T-cell (primary cell): ENCODE measurements at regions not wholly inside any gene's neighbourhood (a gene's known extent, or its start where the extent isn't known, plus 50 kb on each side); places are given as distances from the start of the nearest gene placed in this dataset.

Source experiments
- ATAC-seq, 4 experiments: fragments of 200-7000 bp in 3 of 4; fragments of 150-1000 bp in 1 of 4; cut with Tn5 transposase; replicated peaks in 1 of 4; 1 replicate in 3 of 4; 2 replicates in 1 of 4; pipeline ENCODE4 v1.10.0; 2021; ENCODE audit warnings: moderate library complexity in 3 of 4, mild to moderate bottlenecking in 2 of 4, moderate number of reproducible peaks in 1 of 4
- CTCF ChIA-PET, 2 donors: fragments of 300-600 bp; sonication (Branson Sonifier 250); formaldehyde crosslinking; loops; one replicate each; lab custom pipeline; 2022; ENCODE audit warnings: antibody characterized with exemption in 2 of 2; lab: Charles Lee
- POLR2A ChIA-PET, 2 donors: fragments of 300-600 bp; sonication (Branson Sonifier 250); formaldehyde crosslinking; loops; one replicate each; lab custom pipeline; 2022; ENCODE audit warnings: antibody characterized with exemption in 2 of 2; lab: Charles Lee
- DNase-seq, 35 experiments: peaks; one replicate each; pipeline versions ENCODE4 v3.0.0 to v3.0.0-alpha.2; 2013 to 2023
- H3K27ac ChIP-seq: one replicate; pipeline ENCODE4 v1.5.1; 2013; ENCODE audit warnings: low read length
- H3K27me3 ChIP-seq, 2 experiments: replicated peaks in 1 of 2; 1 replicate in 1 of 2; 2 replicates in 1 of 2; pipeline versions ENCODE4 v1.6.1 to v1.7.0; 2013; ENCODE audit warnings: low read length in 1 of 2, mixed read lengths in 1 of 2; ENCODE audit not compliant: control insufficient read depth in 2 of 2, insufficient read depth in 2 of 2; ENCODE audit errors: extremely low read depth in 1 of 2
- H3K36me3 ChIP-seq, 2 donors: 1 replicate in 1 of 2; 2 replicates in 1 of 2; pipeline versions ENCODE4 v1.6.1 to v1.7.0; 2013; ENCODE audit warnings: low read length in 1 of 2; ENCODE audit not compliant: control insufficient read depth in 2 of 2, insufficient read depth in 1 of 2; ENCODE audit errors: extremely low read depth in 1 of 2
- H3K4me1 ChIP-seq, 2 experiments: 1 replicate in 1 of 2; 2 replicates in 1 of 2; pipeline versions ENCODE4 v1.6.1 to v1.7.0; 2013; ENCODE audit warnings: low read length in 2 of 2, mixed read lengths in 1 of 2; ENCODE audit not compliant: insufficient read depth in 2 of 2, control insufficient read depth in 1 of 2; ENCODE audit errors: extremely low read depth in 1 of 2
- H3K4me3 ChIP-seq, 2 donors: 1 replicate in 1 of 2; 2 replicates in 1 of 2; pipeline versions ENCODE4 v1.5.1 to v1.7.0; 2013; ENCODE audit warnings: mild to moderate bottlenecking in 2 of 2, low read length in 1 of 2, moderate library complexity in 1 of 2; ENCODE audit not compliant: control insufficient read depth in 1 of 2; ENCODE audit errors: extremely low read depth in 1 of 2
- H3K9me3 ChIP-seq: 2 replicates; pipeline ENCODE4 v1.7.0; 2013
- H3K27ac Mint-ChIP-seq, 2 donors: one replicate each; pipeline ENCODE4 v1.8.0; 2020 to 2021; ENCODE audit warnings: mild to moderate bottlenecking in 2 of 2, mixed read lengths in 2 of 2
- H3K27me3 Mint-ChIP-seq, 2 donors: one replicate each; pipeline ENCODE4 v1.8.0; 2021 to 2022; ENCODE audit warnings: mixed read lengths in 2 of 2
- H3K36me3 Mint-ChIP-seq: one replicate; pipeline ENCODE4 v1.8.0; 2021; ENCODE audit warnings: mixed read lengths
- H3K4me1 Mint-ChIP-seq, 3 donors: one replicate each; pipeline ENCODE4 v1.8.0; 2020 to 2022; ENCODE audit warnings: mixed read lengths in 3 of 3, mild to moderate bottlenecking in 1 of 3
- H3K4me3 Mint-ChIP-seq, 3 donors: one replicate each; pipeline ENCODE4 v1.8.0; 2020 to 2022; ENCODE audit warnings: mild to moderate bottlenecking in 3 of 3, mixed read lengths in 3 of 3, moderate library complexity in 3 of 3
- H3K9me3 Mint-ChIP-seq, 3 donors: one replicate each; pipeline ENCODE4 v1.8.0; 2020 to 2022; ENCODE audit warnings: mixed read lengths in 3 of 3
- WGBS: methylation state at CpG from one replicate; pipeline ENCODE4 v1.1.5; 2013; ENCODE audit warnings: missing lambda C conversion rate; ENCODE audit not compliant: insufficient coverage; 5-methylcytosine and 5-hydroxymethylcytosine counted together

DNA sequence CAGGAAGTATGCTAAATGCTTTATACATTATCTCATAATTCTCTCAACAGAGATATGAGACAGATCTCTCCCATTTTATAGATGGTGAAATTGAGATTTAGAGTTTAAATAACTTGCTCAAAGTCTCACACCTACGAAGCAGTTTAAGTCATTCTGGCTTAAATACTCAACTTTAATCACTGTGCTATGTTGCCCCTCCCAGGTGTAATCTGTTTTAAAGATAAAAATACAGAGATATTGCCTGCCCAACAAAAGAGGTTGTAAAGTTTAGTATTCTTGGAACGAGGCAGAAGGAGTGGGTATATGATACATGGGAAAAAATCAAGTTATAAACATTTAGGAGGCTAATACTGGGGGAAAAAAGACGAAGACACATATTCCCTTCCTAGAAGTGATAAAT is 156.8 kb upstream of the LRIG3 start:
- Mint-ChIP-seq H3K27ac (no peak overlapping the region), H3K36me3 (no peaks in the 10 kb centered on the region), H3K4me3 (no peak overlapping the region), H3K9me3 (no peaks in the 10 kb centered on the region), H3K4me1 (no peaks in the 10 kb centered on the region), H3K27me3 (peaks cover 0 to 3% of the 10 kb centered on the region in 2 donors)
- Histone ChIP-seq H3K4me1 (no peaks in the 10 kb centered on the region), H3K4me3 (no peak overlapping the region), H3K9me3 (no peaks in the 10 kb centered on the region), H3K27ac (no peak overlapping the region), H3K36me3 (no peaks in the 10 kb centered on the region), H3K27me3 (no peaks in the 10 kb centered on the region)
- CTCF ChIA-PET, result no interaction called here
- ATAC-seq (no peak), DNase-seq (no peak)
- POLR2A ChIA-PET, result no interaction called here
- no CpG with 5 or more reads among the region's 3 CpGs for WGBS

DNA sequence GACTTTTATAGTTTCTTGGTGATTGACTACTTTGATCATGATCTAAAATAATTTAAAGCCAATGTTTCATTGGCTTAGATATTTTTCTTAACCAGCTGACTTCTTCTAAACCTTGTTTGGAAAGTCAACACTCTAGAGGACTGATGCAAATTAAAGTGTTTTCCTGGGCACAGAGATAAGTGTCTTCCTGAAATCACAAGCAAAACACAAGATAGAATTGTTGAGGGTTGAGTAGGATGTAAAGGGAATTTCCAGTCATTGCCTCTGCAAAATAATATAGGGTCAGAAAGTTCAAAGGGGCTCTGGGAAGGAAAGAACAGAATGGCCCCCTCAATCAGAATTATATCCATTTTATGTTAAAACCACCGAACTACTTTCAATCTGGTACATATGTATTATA is 156.3 kb upstream of the LRIG3 start:
- H3K9me3 Mint-ChIP-seq, result no peaks in the 10 kb centered on the region
- H3K4me3 Mint-ChIP-seq, result no peak overlapping the region
- POLR2A ChIA-PET, result no interaction called here
- Histone ChIP-seq H3K27ac (no peak overlapping the region), H3K4me3 (no peak overlapping the region), H3K4me1 (no peaks in the 10 kb centered on the region), H3K9me3 (no peaks in the 10 kb centered on the region), H3K27me3 (no peaks in the 10 kb centered on the region), H3K36me3 (no peaks in the 10 kb centered on the region)
- ATAC-seq, result no peak
- H3K27ac Mint-ChIP-seq, result no peak overlapping the region
- CTCF ChIA-PET, result no interaction called here
- DNase-seq, result no peak
- peaks cover 0 to 3% of the 10 kb centered on the region in 2 donors for H3K27me3 Mint-ChIP-seq
- H3K4me1 Mint-ChIP-seq, result no peaks in the 10 kb centered on the region
- no CpG with 5 or more reads among the region's 1 CpG for WGBS
- H3K36me3 Mint-ChIP-seq, result no peaks in the 10 kb centered on the region

DNA sequence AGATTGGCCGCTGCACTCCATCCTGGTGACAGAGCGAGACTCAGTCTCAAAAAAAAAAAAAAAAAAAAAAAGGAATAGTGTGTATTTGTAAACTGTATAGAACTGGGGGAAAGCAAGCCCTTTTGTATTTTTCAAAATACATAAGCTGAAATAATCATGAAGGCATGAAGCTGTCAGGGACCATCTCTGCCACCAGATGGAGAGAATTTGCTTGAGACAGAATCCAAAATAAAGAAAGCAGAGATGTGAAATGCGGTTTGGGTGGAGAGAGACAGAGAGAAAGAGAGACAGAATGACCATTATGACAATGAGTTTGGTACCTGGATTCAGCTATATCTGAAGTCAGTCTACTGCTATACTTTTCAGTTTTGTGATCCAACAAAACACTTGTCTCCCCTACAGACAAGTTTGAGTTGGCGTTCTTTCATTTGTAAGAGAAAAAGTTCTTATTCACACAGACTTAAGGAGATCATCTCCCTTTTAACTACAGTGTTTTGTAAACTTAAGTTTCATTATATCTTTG is 155.7 kb upstream of the LRIG3 start:
- Mint-ChIP-seq H3K4me1 (no peaks in the 10 kb centered on the region), H3K36me3 (no peaks in the 10 kb centered on the region), H3K27ac (no peak overlapping the region), H3K27me3 (peaks cover 0 to 3% of the 10 kb centered on the region in 2 donors), H3K9me3 (no peaks in the 10 kb centered on the region), H3K4me3 (no peak overlapping the region)
- POLR2A ChIA-PET, result no interaction called here
- no peak for DNase-seq
- CTCF ChIA-PET, result no interaction called here
- WGBS, result no CpG with 5 or more reads among the region's 4 CpGs
- no peak overlapping the region for H3K27ac ChIP-seq
- H3K27me3 ChIP-seq, result no peaks in the 10 kb centered on the region
- H3K9me3 ChIP-seq, result no peaks in the 10 kb centered on the region
- no peaks in the 10 kb centered on the region for H3K36me3 ChIP-seq
- H3K4me3 ChIP-seq, result no peak overlapping the region
- ATAC-seq, result no peak
- no peaks in the 10 kb centered on the region for H3K4me1 ChIP-seq

DNA sequence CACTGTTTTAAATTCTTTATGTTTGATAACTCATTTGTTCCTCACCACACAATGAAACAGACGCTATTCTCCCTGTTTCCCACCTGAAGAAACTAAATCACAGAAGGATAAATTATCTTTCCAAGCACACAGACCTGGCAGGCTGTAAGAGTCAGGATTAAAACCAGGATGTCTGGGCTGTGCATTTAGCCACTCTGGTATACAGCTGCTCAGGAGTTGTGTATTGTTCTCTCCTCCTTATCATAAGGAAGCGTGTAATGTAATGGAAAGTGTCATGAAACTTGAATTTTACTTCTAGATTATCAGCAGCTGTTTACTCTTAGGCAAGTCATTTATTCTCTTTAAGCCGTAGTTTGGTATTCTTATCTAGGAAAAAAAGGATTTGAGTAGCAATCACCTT is 154.8 kb upstream of the LRIG3 start:
- H3K27ac ChIP-seq, result no peak overlapping the region
- no peaks in the 10 kb centered on the region for H3K4me1 Mint-ChIP-seq
- DNase-seq (no peak), ATAC-seq (no peak)
- H3K27me3 ChIP-seq, result no peaks in the 10 kb centered on the region
- H3K27ac Mint-ChIP-seq, result no peak overlapping the region
- no peak overlapping the region for H3K4me3 Mint-ChIP-seq
- H3K36me3 ChIP-seq, result no peaks in the 10 kb centered on the region
- no peaks in the 10 kb centered on the region for H3K36me3 Mint-ChIP-seq
- POLR2A ChIA-PET, result no interaction called here
- CTCF ChIA-PET, result no interaction called here
- peaks cover 0 to 3% of the 10 kb centered on the region in 2 donors for H3K27me3 Mint-ChIP-seq
- H3K4me3 ChIP-seq, result no peak overlapping the region
- H3K4me1 ChIP-seq, result no peaks in the 10 kb centered on the region
- WGBS, result no CpG with 5 or more reads among the region's 3 CpGs
- H3K9me3 ChIP-seq, result no peaks in the 10 kb centered on the region
- H3K9me3 Mint-ChIP-seq, result no peaks in the 10 kb centered on the region

DNA sequence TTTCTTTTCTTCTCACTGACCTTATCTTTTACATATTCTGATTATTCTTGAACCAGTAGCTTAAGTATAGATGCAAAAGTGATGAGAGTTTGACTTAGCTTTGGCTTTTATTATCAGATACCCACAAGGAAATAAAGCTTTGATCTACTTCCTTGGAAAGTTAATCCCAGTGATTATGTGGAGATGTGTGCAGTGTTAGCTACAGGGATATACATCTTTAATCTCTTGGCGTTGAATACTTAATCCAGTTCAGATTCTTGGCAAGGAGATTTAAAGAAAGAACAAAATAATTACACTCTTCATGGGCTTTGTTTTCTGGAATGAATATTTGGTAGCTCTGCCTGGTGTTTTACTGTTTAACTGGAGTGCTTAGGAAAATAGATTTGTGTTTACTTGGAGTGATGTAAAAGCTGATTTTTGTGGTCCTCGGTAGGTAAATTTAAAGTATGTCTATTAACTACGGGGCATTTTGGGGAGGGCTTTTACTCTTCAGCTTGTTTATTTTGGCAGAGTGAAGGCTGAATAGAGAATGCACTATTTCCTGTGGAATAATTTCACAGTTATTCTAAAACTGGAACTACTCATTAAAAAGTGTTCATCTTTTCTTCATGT is 150.1 kb upstream of the LRIG3 start:
- Histone ChIP-seq H3K9me3 (no peaks in the 10 kb centered on the region), H3K27me3 (no peaks in the 10 kb centered on the region), H3K27ac (no peak overlapping the region), H3K4me3 (no peak overlapping the region), H3K4me1 (no peaks in the 10 kb centered on the region), H3K36me3 (no peaks in the 10 kb centered on the region)
- WGBS, result no CpG with 5 or more reads among the region's 3 CpGs
- no peaks in the 10 kb centered on the region for H3K36me3 Mint-ChIP-seq
- H3K4me3 Mint-ChIP-seq, result no peak overlapping the region
- POLR2A ChIA-PET, result no interaction called here
- peaks cover 0 to 5% (median 0%) of the 10 kb centered on the region in 3 donors for H3K9me3 Mint-ChIP-seq
- H3K4me1 Mint-ChIP-seq, result no peaks in the 10 kb centered on the region
- peaks cover 0 to 3% of the 10 kb centered on the region in 2 donors for H3K27me3 Mint-ChIP-seq
- no peak for DNase-seq
- H3K27ac Mint-ChIP-seq, result no peak overlapping the region
- no peak for ATAC-seq
- CTCF ChIA-PET, result no interaction called here

DNA sequence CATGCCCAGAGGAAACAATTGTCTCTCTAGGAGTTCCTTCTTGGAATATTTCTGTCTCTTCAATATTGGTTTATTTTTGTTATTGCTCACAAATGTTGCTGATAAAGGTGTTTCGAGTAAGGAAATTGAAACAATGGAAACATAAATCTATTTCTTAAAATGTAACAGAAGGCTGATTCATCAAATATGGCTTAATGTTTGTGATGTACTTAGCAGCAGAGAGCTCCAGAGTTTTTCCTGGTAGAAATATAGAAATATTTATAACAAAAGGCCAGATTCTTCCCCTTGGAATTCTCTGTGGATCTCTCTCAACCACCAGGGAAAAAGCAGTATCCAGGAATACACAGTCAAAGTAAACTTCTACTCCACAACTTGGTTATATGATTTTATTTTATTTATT is 149.2 kb upstream of the LRIG3 start:
- no peaks in the 10 kb centered on the region for H3K4me1 Mint-ChIP-seq
- ChIA-PET CTCF (no interaction called here), POLR2A (no interaction called here)
- Histone ChIP-seq H3K27me3 (no peaks in the 10 kb centered on the region), H3K36me3 (no peaks in the 10 kb centered on the region), H3K4me3 (no peak overlapping the region), H3K27ac (no peak overlapping the region), H3K9me3 (no peaks in the 10 kb centered on the region), H3K4me1 (no peaks in the 10 kb centered on the region)
- no peak overlapping the region for H3K27ac Mint-ChIP-seq
- H3K9me3 Mint-ChIP-seq, result peaks cover 0 to 5% (median 0%) of the 10 kb centered on the region in 3 donors
- no peak overlapping the region for H3K4me3 Mint-ChIP-seq
- WGBS, result no CpG with 5 or more reads among the region's 1 CpG
- H3K36me3 Mint-ChIP-seq, result no peaks in the 10 kb centered on the region
- no peaks in the 10 kb centered on the region for H3K27me3 Mint-ChIP-seq
- no peak for DNase-seq
- ATAC-seq, result no peak

DNA sequence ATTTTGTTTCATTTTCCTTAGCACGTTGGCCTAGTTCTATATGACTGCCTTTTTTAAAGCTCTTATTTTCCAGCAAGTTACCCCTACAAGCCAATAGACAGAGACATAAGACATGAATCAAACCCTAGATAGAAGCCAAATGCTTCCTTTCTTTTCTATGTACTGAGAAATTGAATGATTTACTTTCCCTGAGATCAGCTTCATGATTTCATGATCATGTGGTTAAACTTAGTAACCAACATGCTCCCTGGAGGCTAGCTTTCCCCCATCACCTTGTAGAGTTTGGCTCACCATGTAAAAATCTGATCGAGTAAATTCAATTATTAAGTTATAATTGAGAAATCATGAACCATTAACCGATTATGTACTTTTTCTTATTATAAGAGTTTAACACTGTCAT is 148.1 kb upstream of the LRIG3 start:
- ATAC-seq (no peak), DNase-seq (no peak)
- Histone ChIP-seq H3K4me1 (no peaks in the 10 kb centered on the region), H3K27ac (no peak overlapping the region), H3K9me3 (no peaks in the 10 kb centered on the region), H3K4me3 (no peak overlapping the region), H3K36me3 (no peaks in the 10 kb centered on the region), H3K27me3 (no peaks in the 10 kb centered on the region)
- ChIA-PET POLR2A (no interaction called here), CTCF (no interaction called here)
- H3K9me3 Mint-ChIP-seq, result peaks cover 0 to 5% (median 0%) of the 10 kb centered on the region in 3 donors
- WGBS, result 67% methylated on average over 1 of the region's 3 CpGs
- no peaks in the 10 kb centered on the region for H3K4me1 Mint-ChIP-seq
- H3K27ac Mint-ChIP-seq, result no peak overlapping the region
- H3K36me3 Mint-ChIP-seq, result no peaks in the 10 kb centered on the region
- no peaks in the 10 kb centered on the region for H3K27me3 Mint-ChIP-seq
- no peak overlapping the region for H3K4me3 Mint-ChIP-seq
